Neural cell (in vitro differentiated cells): ENCODE measurements at regions not wholly inside any gene's neighbourhood (a gene's known extent, or its start where the extent isn't known, plus 50 kb on each side); places are given as distances from the start of the nearest gene placed in this dataset.

Experiments
- H2AFZ ChIP-seq: fragments of 200-600, 300-800 bp; sonication (generic), shearing (Covaris generic); 2 replicates; pipeline ENCODE4 v1.6.0; 2014; ENCODE audit warnings: low read depth, mild to moderate bottlenecking, antibody characterized with exemption, low read length, moderate library complexity
- H3F3A ChIP-seq: fragments of 200-600 bp; shearing (Covaris generic); 2 replicates; pipeline ENCODE4 v1.6.1; 2016; ENCODE audit warnings: mild to moderate bottlenecking, moderate library complexity, mixed read lengths, antibody characterized with exemption, low read length; ENCODE audit not compliant: insufficient read depth, poor library complexity, severe bottlenecking
- H3K27ac ChIP-seq: fragments of 200-600, 300-800 bp; sonication (generic), shearing (Covaris generic); 2 replicates; pipeline ENCODE4 v1.5.1; 2014; ENCODE audit warnings: mild to moderate bottlenecking, low read length, moderate library complexity
- H3K27me3 ChIP-seq: fragments of 300-800, 200-600 bp; sonication (generic), shearing (Covaris generic); 2 replicates; pipeline ENCODE4 v1.6.0; 2014; ENCODE audit warnings: mild to moderate bottlenecking, low read depth, low read length, moderate library complexity; ENCODE audit not compliant: insufficient read depth
- H3K36me3 ChIP-seq: fragments of 300-800, 200-600 bp; sonication (generic), shearing (Covaris generic); 2 replicates; pipeline ENCODE4 v1.5.1; 2014; ENCODE audit warnings: mild to moderate bottlenecking, antibody characterized with exemption, low read length, moderate library complexity; ENCODE audit not compliant: insufficient read depth
- H3K4me2 ChIP-seq: fragments of 300-800, 200-600 bp; sonication (generic), shearing (Covaris generic); 2 replicates; pipeline ENCODE4 v1.6.0; 2014; ENCODE audit warnings: mild to moderate bottlenecking, low read length
- H3K4me3 ChIP-seq: fragments of 300-800, 200-600 bp; sonication (generic), shearing (Covaris generic); 2 replicates; pipeline ENCODE4 v1.5.1; 2014; ENCODE audit warnings: mild to moderate bottlenecking, low read length, moderate library complexity
- H3K79me2 ChIP-seq: fragments of 200-600 bp; shearing (Covaris generic); replicated peaks from 2 replicates; pipeline ENCODE4 v1.6.0; 2014; ENCODE audit warnings: mild to moderate bottlenecking, low read length, moderate library complexity; ENCODE audit not compliant: insufficient read depth
- H3K9ac ChIP-seq: fragments of 300-800, 200-600 bp; sonication (generic), shearing (Covaris generic); 2 replicates; pipeline ENCODE4 v1.6.1; 2016; ENCODE audit warnings: mild to moderate bottlenecking, low read length, mixed read lengths
- H3K9me2 ChIP-seq: fragments of 200-600 bp; shearing (Covaris generic); 2 replicates; pipeline ENCODE4 v1.6.1; 2016; ENCODE audit warnings: mild to moderate bottlenecking, low read length, mixed read lengths; ENCODE audit not compliant: insufficient read depth
- H3K9me3 ChIP-seq: fragments of 200-600, 300-800 bp; sonication (generic), shearing (Covaris generic); 2 replicates; pipeline ENCODE4 v1.6.1; 2016; ENCODE audit warnings: mild to moderate bottlenecking, mixed run types, low read length, moderate library complexity, mixed read lengths
- H4K20me1 ChIP-seq: fragments of 200-600 bp; shearing (Covaris generic); 2 replicates; pipeline ENCODE4 v1.6.1; 2016; ENCODE audit warnings: mild to moderate bottlenecking, mixed run types; ENCODE audit not compliant: insufficient read depth
- CTCF ChIP-seq: fragments of 450-650 bp; IDR thresholded peaks from 2 replicates; pipeline ENCODE4 v1.5.1; 2014; ENCODE audit warnings: antibody characterized with exemption, mild to moderate bottlenecking, moderate library complexity; ENCODE audit not compliant: poor library complexity, severe bottlenecking
- EP300 ChIP-seq: fragments of 450-650 bp; conservative IDR thresholded peaks from 2 replicates; pipeline ENCODE4 v1.6.1; 2014; ENCODE audit warnings: antibody characterized with exemption, mild to moderate bottlenecking, moderate library complexity; ENCODE audit not compliant: poor library complexity, severe bottlenecking
- EZH2 ChIP-seq: fragments of 200-600, 300-800 bp; shearing (Covaris generic), sonication (generic); IDR thresholded peaks from 2 replicates; pipeline ENCODE4 v1.6.1; 2014; ENCODE audit warnings: antibody characterized with exemption, low read length, borderline replicate concordance, mild to moderate bottlenecking; ENCODE audit not compliant: insufficient read depth, poor library complexity, severe bottlenecking
- MXI1 ChIP-seq: fragments of 450-650 bp; conservative IDR thresholded peaks from 2 replicates; pipeline ENCODE4 v1.6.1; 2014; ENCODE audit warnings: antibody characterized with exemption, mild to moderate bottlenecking; ENCODE audit not compliant: poor library complexity, severe bottlenecking
- POLR2AphosphoS5 ChIP-seq: IDR thresholded peaks from 2 replicates; pipeline ENCODE4 v1.6.1; 2012
- RAD21 ChIP-seq: fragments of 450-650 bp; conservative IDR thresholded peaks from 2 replicates; pipeline ENCODE4 v1.6.1; 2014; ENCODE audit warnings: antibody characterized with exemption, mild to moderate bottlenecking, moderate library complexity
- SMC3 ChIP-seq: fragments of 450-650 bp; conservative IDR thresholded peaks from 2 replicates; pipeline ENCODE4 v1.6.1; 2014; ENCODE audit warnings: antibody characterized with exemption, mild to moderate bottlenecking, moderate library complexity; ENCODE audit not compliant: poor library complexity
- TAF1 ChIP-seq: IDR thresholded peaks from 2 replicates; pipeline ENCODE4 v1.6.1; 2012; ENCODE audit warnings: low read depth
- TF ChIP-seq, protein P1 (sequence below): IDR thresholded peaks from 2 replicates; pipeline ENCODE4 v1.6.1; 2012; ENCODE audit warnings: borderline replicate concordance

GRCh38 chr15:66848116-66848515 lies 146.1 kb downstream of the SMAD6 start:
- peaks cover 11% of the 10 kb centered on the region for H3K27me3 ChIP-seq
- H3K9me3 ChIP-seq, result no peaks in the 10 kb centered on the region
- no peaks in the 10 kb centered on the region for H3K79me2 ChIP-seq
- H3K4me3 ChIP-seq, result no peak overlapping the region
- no peak overlapping the region for H2AFZ ChIP-seq
- TF ChIP-seq, protein P1, sequence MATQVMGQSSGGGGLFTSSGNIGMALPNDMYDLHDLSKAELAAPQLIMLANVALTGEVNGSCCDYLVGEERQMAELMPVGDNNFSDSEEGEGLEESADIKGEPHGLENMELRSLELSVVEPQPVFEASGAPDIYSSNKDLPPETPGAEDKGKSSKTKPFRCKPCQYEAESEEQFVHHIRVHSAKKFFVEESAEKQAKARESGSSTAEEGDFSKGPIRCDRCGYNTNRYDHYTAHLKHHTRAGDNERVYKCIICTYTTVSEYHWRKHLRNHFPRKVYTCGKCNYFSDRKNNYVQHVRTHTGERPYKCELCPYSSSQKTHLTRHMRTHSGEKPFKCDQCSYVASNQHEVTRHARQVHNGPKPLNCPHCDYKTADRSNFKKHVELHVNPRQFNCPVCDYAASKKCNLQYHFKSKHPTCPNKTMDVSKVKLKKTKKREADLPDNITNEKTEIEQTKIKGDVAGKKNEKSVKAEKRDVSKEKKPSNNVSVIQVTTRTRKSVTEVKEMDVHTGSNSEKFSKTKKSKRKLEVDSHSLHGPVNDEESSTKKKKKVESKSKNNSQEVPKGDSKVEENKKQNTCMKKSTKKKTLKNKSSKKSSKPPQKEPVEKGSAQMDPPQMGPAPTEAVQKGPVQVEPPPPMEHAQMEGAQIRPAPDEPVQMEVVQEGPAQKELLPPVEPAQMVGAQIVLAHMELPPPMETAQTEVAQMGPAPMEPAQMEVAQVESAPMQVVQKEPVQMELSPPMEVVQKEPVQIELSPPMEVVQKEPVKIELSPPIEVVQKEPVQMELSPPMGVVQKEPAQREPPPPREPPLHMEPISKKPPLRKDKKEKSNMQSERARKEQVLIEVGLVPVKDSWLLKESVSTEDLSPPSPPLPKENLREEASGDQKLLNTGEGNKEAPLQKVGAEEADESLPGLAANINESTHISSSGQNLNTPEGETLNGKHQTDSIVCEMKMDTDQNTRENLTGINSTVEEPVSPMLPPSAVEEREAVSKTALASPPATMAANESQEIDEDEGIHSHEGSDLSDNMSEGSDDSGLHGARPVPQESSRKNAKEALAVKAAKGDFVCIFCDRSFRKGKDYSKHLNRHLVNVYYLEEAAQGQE, result no peak
- TF ChIP-seq EP300 (no peak), TAF1 (no peak), CTCF (no peak), SMC3 (no peak), POLR2AphosphoS5 (no peak), RAD21 (no peak), MXI1 (no peak), EZH2 (no peak)
- no peaks in the 10 kb centered on the region for H3F3A ChIP-seq
- no peaks in the 10 kb centered on the region for H4K20me1 ChIP-seq
- no peaks in the 10 kb centered on the region for H3K9me2 ChIP-seq
- H3K36me3 ChIP-seq, result no peaks in the 10 kb centered on the region
- no peak overlapping the region for H3K4me2 ChIP-seq
- H3K27ac ChIP-seq, result no peak overlapping the region
- H3K9ac ChIP-seq, result no peak overlapping the region

GRCh38 chr15:66848686-66849392 lies 146.8 kb downstream of the SMAD6 start:
- H4K20me1 ChIP-seq, result no peaks in the 10 kb centered on the region
- TF ChIP-seq TAF1 (no peak), EP300 (no peak), EZH2 (no peak), POLR2AphosphoS5 (no peak)
- no peak overlapping the region for H3K4me3 ChIP-seq
- no peaks in the 10 kb centered on the region for H3K36me3 ChIP-seq
- H3F3A ChIP-seq, result no peaks in the 10 kb centered on the region
- H3K27ac ChIP-seq, result no peak overlapping the region
- no peak overlapping the region for H3K9ac ChIP-seq
- no peaks in the 10 kb centered on the region for H3K79me2 ChIP-seq
- no peak overlapping the region for H3K4me2 ChIP-seq
- peaks cover 4% of the 10 kb centered on the region for H3K27me3 ChIP-seq
- H2AFZ ChIP-seq, result no peak overlapping the region
- H3K9me2 ChIP-seq, result no peaks in the 10 kb centered on the region
- no peaks in the 10 kb centered on the region for H3K9me3 ChIP-seq
